Activated B cell treated with CpG ODN at 0.5 μM for 24 hours (primary cell): ENCODE measurements at regions not wholly inside any gene's neighbourhood (a gene's known extent, or its start where the extent isn't known, plus 50 kb on each side); places are given as distances from the start of the nearest gene placed in this dataset.

Experiments used
- ATAC-seq: fragments of 200-7000 bp; cut with Tn5 transposase; one replicate; pipeline ENCODE4 v1.10.0; 2021; ENCODE audit warnings: low read depth, mild to moderate bottlenecking, moderate library complexity
- CTCF ChIA-PET: fragments of 350-600 bp; sonication (Branson Sonifier 250); formaldehyde crosslinking; loops from one replicate; lab custom pipeline; 2021; ENCODE audit warnings: antibody characterized with exemption; lab: Charles Lee
- POLR2A ChIA-PET: fragments of 350-600 bp; sonication (Branson Sonifier 250); formaldehyde crosslinking; loops from one replicate; lab custom pipeline; 2021; ENCODE audit warnings: antibody characterized with exemption; lab: Charles Lee
- DNase-seq: peaks from one replicate; pipeline ENCODE4 v3.0.0; 2022
- H3K27ac Mint-ChIP-seq: one replicate; pipeline ENCODE4 v1.8.0; 2020; ENCODE audit warnings: mixed read lengths
- H3K27me3 Mint-ChIP-seq: one replicate; pipeline ENCODE4 v1.8.0; 2021; ENCODE audit warnings: mixed read lengths
- H3K36me3 Mint-ChIP-seq: one replicate; pipeline ENCODE4 v1.8.0; 2021; ENCODE audit warnings: low read depth, mixed read lengths
- H3K4me1 Mint-ChIP-seq: one replicate; pipeline ENCODE4 v1.8.0; 2021; ENCODE audit warnings: mixed read lengths
- H3K4me3 Mint-ChIP-seq: one replicate; pipeline ENCODE4 v1.8.0; 2020; ENCODE audit warnings: mild to moderate bottlenecking, mixed read lengths
- H3K9me3 Mint-ChIP-seq: one replicate; pipeline ENCODE4 v1.8.0; 2020; ENCODE audit warnings: mixed read lengths
- CTCF ChIP-seq: fragments of 200-600 bp; IDR thresholded peaks from one replicate; pipeline ENCODE4 v1.8.0; 2022; ENCODE audit warnings: antibody characterized with exemption, mild to moderate bottlenecking
- intact Hi-C: fragments of 100-400 bp; cut with micrococcal nuclease; formaldehyde crosslinking; loops from one replicate; pipeline ENCODE4 v1.15.1; 2024

GRCh38 chr14:94917041-94917600 lies 147.2 kb upstream of the GSC start:
- intact Hi-C loops = no loop called here
- Mint-ChIP-seq H3K9me3 (no peaks in the 10 kb centered on the region), H3K4me3 (no peak overlapping the region), H3K36me3 (no peaks in the 10 kb centered on the region), H3K27me3 (no peaks in the 10 kb centered on the region), H3K4me1 (no peaks in the 10 kb centered on the region), H3K27ac (no peak overlapping the region)
- DNase-seq (no peak), ATAC-seq (no peak)
- ChIA-PET POLR2A (no interaction called here), CTCF (no interaction called here)
- no peak for TF ChIP-seq CTCF

GRCh38 chr14:94914191-94914590 lies 144.3 kb upstream of the GSC start:
- no peaks in the 10 kb centered on the region for H3K4me1 Mint-ChIP-seq
- TF ChIP-seq CTCF = no peak
- no peak overlapping the region for H3K4me3 Mint-ChIP-seq
- intact Hi-C loops = no loop called here
- ChIA-PET CTCF (no interaction called here), POLR2A (no interaction called here)
- ATAC-seq = no peak
- H3K9me3 Mint-ChIP-seq = peaks cover 7% of the 10 kb centered on the region
- H3K27ac Mint-ChIP-seq = no peak overlapping the region
- no peak for DNase-seq
- no peaks in the 10 kb centered on the region for H3K36me3 Mint-ChIP-seq
- peaks cover 2% of the 10 kb centered on the region for H3K27me3 Mint-ChIP-seq

- CTCF ChIA-PET = no interaction called here
- DNase-seq (no peak), ATAC-seq (no peak)
- Mint-ChIP-seq H3K4me3 (no peak overlapping the region), H3K4me1 (no peaks in the 10 kb centered on the region), H3K9me3 (peaks cover 7% of the 10 kb centered on the region), H3K27me3 (peaks cover 4% of the 10 kb centered on the region), H3K36me3 (no peaks in the 10 kb centered on the region), H3K27ac (no peak overlapping the region)
- no peak for TF ChIP-seq CTCF
- POLR2A ChIA-PET = no interaction called here
- intact Hi-C loops = no loop called here
Measured at GRCh38 chr14:94907626-94908261, 137.8 kb upstream of the GSC start.

- ChIA-PET CTCF (no interaction called here), POLR2A (no interaction called here)
- peaks cover 7% of the 10 kb centered on the region for H3K9me3 Mint-ChIP-seq
- H3K27ac Mint-ChIP-seq = no peak overlapping the region
- H3K27me3 Mint-ChIP-seq = peaks cover 4% of the 10 kb centered on the region
- intact Hi-C loops = no loop called here
- H3K4me3 Mint-ChIP-seq = no peak overlapping the region
- no peak for ATAC-seq
- no peak for TF ChIP-seq CTCF
- no peaks in the 10 kb centered on the region for H3K4me1 Mint-ChIP-seq
- H3K36me3 Mint-ChIP-seq = no peaks in the 10 kb centered on the region
- no peak for DNase-seq
Measured at GRCh38 chr14:94906991-94907587, 137.2 kb upstream of the GSC start.

GRCh38 chr14:94906577-94906976 lies 136.7 kb upstream of the GSC start:
- H3K27ac Mint-ChIP-seq = no peak overlapping the region
- no peak for DNase-seq
- intact Hi-C loops = no loop called here
- ChIA-PET POLR2A (no interaction called here), CTCF (no interaction called here)
- no peak for TF ChIP-seq CTCF
- peaks cover 4% of the 10 kb centered on the region for H3K27me3 Mint-ChIP-seq
- H3K9me3 Mint-ChIP-seq = peaks cover 7% of the 10 kb centered on the region
- ATAC-seq = no peak
- H3K36me3 Mint-ChIP-seq = no peaks in the 10 kb centered on the region
- H3K4me1 Mint-ChIP-seq = no peaks in the 10 kb centered on the region
- H3K4me3 Mint-ChIP-seq = no peak overlapping the region
